ENCODE measurements at regions not wholly inside any gene's neighbourhood (a gene's known extent, or its start where the extent isn't known, plus 50 kb on each side); places are given as distances from the start of the nearest gene placed in this dataset.

- H3K4me1 ChIP-seq (ENCODE audit: low read depth, poor library complexity, severe bottlenecking) = no peaks in the 10 kb centered on the region
- no peak overlapping the region for H3K4me3 ChIP-seq (IDR thresholded peaks at IDR 0.05; ENCODE audit: insufficient read depth, low read depth, low read length)
- no peak for TF ChIP-seq CTCF (conservative IDR thresholded peaks at IDR 0.05; ENCODE audit: low read depth, low read length)
- H3K27me3 ChIP-seq (ENCODE audit: insufficient read depth, low read depth) = no peaks in the 10 kb centered on the region
- no peaks in the 10 kb centered on the region for H3K36me3 ChIP-seq (ENCODE audit: insufficient read depth)
- no peak overlapping the region for H3K4me2 ChIP-seq
- no peak overlapping the region for H3K9ac ChIP-seq
- H3K27ac ChIP-seq = no peak overlapping the region
- H2AFZ ChIP-seq (ENCODE audit: low read depth) = no peak overlapping the region
- H3K79me2 ChIP-seq (ENCODE audit: insufficient read depth, low read depth) = no peaks in the 10 kb centered on the region
- H4K20me1 ChIP-seq (ENCODE audit: insufficient read depth) = no peaks in the 10 kb centered on the region
These were observed 127.6 kb downstream of the TMEM174 start for GRCh38 chr5:73300337-73301207.

GRCh38 chr5:73299665-73300336 lies 126.8 kb downstream of the TMEM174 start:
- H2AFZ ChIP-seq (ENCODE audit: low read depth) = no peak overlapping the region
- H3K9ac ChIP-seq = no peak overlapping the region
- H3K27me3 ChIP-seq (ENCODE audit: insufficient read depth, low read depth) = no peaks in the 10 kb centered on the region
- no peak overlapping the region for H3K4me3 ChIP-seq (IDR thresholded peaks at IDR 0.05; ENCODE audit: insufficient read depth, low read depth, low read length)
- no peaks in the 10 kb centered on the region for H3K4me1 ChIP-seq (ENCODE audit: low read depth, poor library complexity, severe bottlenecking)
- H3K27ac ChIP-seq = no peak overlapping the region
- H4K20me1 ChIP-seq (ENCODE audit: insufficient read depth) = no peaks in the 10 kb centered on the region
- H3K79me2 ChIP-seq (ENCODE audit: insufficient read depth, low read depth) = no peaks in the 10 kb centered on the region
- H3K36me3 ChIP-seq (ENCODE audit: insufficient read depth) = no peaks in the 10 kb centered on the region
- no peak for TF ChIP-seq CTCF (conservative IDR thresholded peaks at IDR 0.05; ENCODE audit: low read depth, low read length)
- no peak overlapping the region for H3K4me2 ChIP-seq

GRCh38 chr5:73298772-73299630 lies 126.0 kb downstream of the TMEM174 start:
- no peak overlapping the region for H3K4me2 ChIP-seq
- H4K20me1 ChIP-seq (ENCODE audit: insufficient read depth) = no peaks in the 10 kb centered on the region
- H3K4me3 ChIP-seq (IDR thresholded peaks at IDR 0.05; ENCODE audit: insufficient read depth, low read depth, low read length) = no peak overlapping the region
- TF ChIP-seq CTCF (conservative IDR thresholded peaks at IDR 0.05; ENCODE audit: low read depth, low read length) = no peak
- H3K79me2 ChIP-seq (ENCODE audit: insufficient read depth, low read depth) = no peaks in the 10 kb centered on the region
- H3K9ac ChIP-seq = no peak overlapping the region
- H3K27ac ChIP-seq = no peak overlapping the region
- H3K4me1 ChIP-seq (ENCODE audit: low read depth, poor library complexity, severe bottlenecking) = no peaks in the 10 kb centered on the region
- H2AFZ ChIP-seq (ENCODE audit: low read depth) = no peak overlapping the region
- no peaks in the 10 kb centered on the region for H3K27me3 ChIP-seq (ENCODE audit: insufficient read depth, low read depth)
- no peaks in the 10 kb centered on the region for H3K36me3 ChIP-seq (ENCODE audit: insufficient read depth)

- H3K79me2 ChIP-seq (ENCODE audit: insufficient read depth, low read depth) = no peaks in the 10 kb centered on the region
- no peak overlapping the region for H3K9ac ChIP-seq
- H3K4me2 ChIP-seq = no peak overlapping the region
- no peak overlapping the region for H2AFZ ChIP-seq (ENCODE audit: low read depth)
- H3K27me3 ChIP-seq (ENCODE audit: insufficient read depth, low read depth) = no peaks in the 10 kb centered on the region
- no peak overlapping the region for H3K4me3 ChIP-seq (IDR thresholded peaks at IDR 0.05; ENCODE audit: insufficient read depth, low read depth, low read length)
- H4K20me1 ChIP-seq (ENCODE audit: insufficient read depth) = no peaks in the 10 kb centered on the region
- no peak overlapping the region for H3K27ac ChIP-seq
- no peak for TF ChIP-seq CTCF (conservative IDR thresholded peaks at IDR 0.05; ENCODE audit: low read depth, low read length)
- no peaks in the 10 kb centered on the region for H3K36me3 ChIP-seq (ENCODE audit: insufficient read depth)
- H3K4me1 ChIP-seq (ENCODE audit: low read depth, poor library complexity, severe bottlenecking) = no peaks in the 10 kb centered on the region
These were observed 125.3 kb downstream of the TMEM174 start for GRCh38 chr5:73298251-73298771.
